Prostate gland (tissue), 2 donors: ENCODE measurements at regions not wholly inside any gene's neighbourhood (a gene's known extent, or its start where the extent isn't known, plus 50 kb on each side); places are given as distances from the start of the nearest gene placed in this dataset.

ENCODE experiments used
- DNase-seq: peaks from one replicate; pipeline ENCODE4 v3.0.0-alpha.2; 2019; ENCODE audit warnings: low spot score
- H3K27ac ChIP-seq, 2 donors: fragments of 200-600 bp; sonication (generic); 2 replicates each; pipeline ENCODE4 v1.5.1; 2017 to 2019
- H3K27me3 ChIP-seq: fragments of 200-600 bp; sonication (generic); replicated peaks from 2 replicates; pipeline ENCODE4 v1.5.1; 2019; ENCODE audit not compliant: insufficient read depth
- H3K36me3 ChIP-seq, 2 donors: fragments of 200-600 bp; sonication (generic); 1 replicate in 1 of 2; 2 replicates in 1 of 2; pipeline versions ENCODE4 v1.5.1 to v1.8.1; 2017 to 2019
- H3K4me1 ChIP-seq: fragments of 200-600 bp; sonication (generic); replicated peaks from 2 replicates; pipeline ENCODE4 v1.5.1; 2019
- H3K4me3 ChIP-seq, 2 donors: fragments of 200-600 bp; sonication (generic); 2 replicates each; pipeline ENCODE4 v1.5.1; 2017 to 2019
- H3K9me3 ChIP-seq: fragments of 200-600 bp; sonication (generic); 2 replicates; pipeline ENCODE4 v1.5.1; 2017
- CTCF ChIP-seq, 4 experiments: fragments of 200-600 bp in 2 of 4; fragments of 450-650 bp in 2 of 4; sonication (generic) in 2 of 4; IDR thresholded peaks; 1 replicate in 3 of 4; 2 replicates in 1 of 4; pipeline ENCODE4 v1.5.1; 2016 to 2019; ENCODE audit warnings: antibody characterized with exemption in 4 of 4, mild to moderate bottlenecking in 2 of 4, moderate library complexity in 2 of 4
- POLR2A ChIP-seq: fragments of 450-650 bp; IDR thresholded peaks from one replicate; pipeline ENCODE4 v1.6.1; 2016; ENCODE audit warnings: antibody characterized with exemption, mild to moderate bottlenecking
- POLR2AphosphoS5 ChIP-seq: sonication (generic); formaldehyde crosslinking; IDR thresholded peaks from one replicate; pipeline ENCODE4 v1.6.1; 2017; ENCODE audit warnings: antibody characterized with exemption
- WGBS: methylation state at CpG from one replicate; pipeline ENCODE4 v1.1.5; 2018; 5-methylcytosine and 5-hydroxymethylcytosine counted together
- intact Hi-C: fragments of 100-400 bp; cut with DNase I; formaldehyde crosslinking; loops from one replicate; pipeline ENCODE4 v1.14.2; 2022

DNA sequence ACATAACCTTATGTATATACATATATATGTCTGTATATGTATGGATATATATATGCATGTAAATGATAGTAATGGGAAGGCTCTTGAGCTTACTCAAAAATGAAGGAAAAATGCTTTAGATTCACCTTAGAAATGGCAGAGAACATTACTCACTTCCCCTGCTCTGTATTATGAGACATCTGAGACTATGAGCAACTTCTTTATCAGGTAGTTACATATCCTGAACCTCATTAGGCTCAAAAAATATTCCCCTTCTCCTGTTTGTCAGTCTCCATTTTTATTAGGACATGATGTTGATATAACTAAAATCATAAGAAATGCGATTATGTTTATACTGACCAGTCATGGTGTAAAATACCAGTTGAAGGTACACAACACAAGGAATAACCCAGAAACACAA, 800.1 kb upstream of the ZWINT start:
- DNase-seq: no peak
- TF ChIP-seq CTCF (IDR thresholded peaks at IDR 0.05) (no peak), POLR2A (no peak), POLR2AphosphoS5 (no peak)
- Histone ChIP-seq H3K4me3 (no peak overlapping the region), H3K27me3 (no peaks in the 10 kb centered on the region), H3K9me3 (no peaks in the 10 kb centered on the region), H3K4me1 (no peaks in the 10 kb centered on the region), H3K36me3 (no peaks in the 10 kb centered on the region), H3K27ac (no peak overlapping the region)
- intact Hi-C loops: no loop called here
- WGBS: 43% methylated on average over 1 of the region's 1 CpG

GRCh38 chr10:57145548-57145947, 784.5 kb upstream of the ZWINT start:
- TF ChIP-seq POLR2A: no peak
- no peak for TF ChIP-seq POLR2AphosphoS5
- TF ChIP-seq CTCF (IDR thresholded peaks at IDR 0.05): no peak
- intact Hi-C loops: no loop called here
- no peak for DNase-seq
- no peaks in the 10 kb centered on the region for H3K4me1 ChIP-seq
- H3K36me3 ChIP-seq: no peaks in the 10 kb centered on the region
- no peak overlapping the region for H3K27ac ChIP-seq
- H3K27me3 ChIP-seq: no peaks in the 10 kb centered on the region
- H3K4me3 ChIP-seq: no peak overlapping the region
- no peaks in the 10 kb centered on the region for H3K9me3 ChIP-seq

DNA sequence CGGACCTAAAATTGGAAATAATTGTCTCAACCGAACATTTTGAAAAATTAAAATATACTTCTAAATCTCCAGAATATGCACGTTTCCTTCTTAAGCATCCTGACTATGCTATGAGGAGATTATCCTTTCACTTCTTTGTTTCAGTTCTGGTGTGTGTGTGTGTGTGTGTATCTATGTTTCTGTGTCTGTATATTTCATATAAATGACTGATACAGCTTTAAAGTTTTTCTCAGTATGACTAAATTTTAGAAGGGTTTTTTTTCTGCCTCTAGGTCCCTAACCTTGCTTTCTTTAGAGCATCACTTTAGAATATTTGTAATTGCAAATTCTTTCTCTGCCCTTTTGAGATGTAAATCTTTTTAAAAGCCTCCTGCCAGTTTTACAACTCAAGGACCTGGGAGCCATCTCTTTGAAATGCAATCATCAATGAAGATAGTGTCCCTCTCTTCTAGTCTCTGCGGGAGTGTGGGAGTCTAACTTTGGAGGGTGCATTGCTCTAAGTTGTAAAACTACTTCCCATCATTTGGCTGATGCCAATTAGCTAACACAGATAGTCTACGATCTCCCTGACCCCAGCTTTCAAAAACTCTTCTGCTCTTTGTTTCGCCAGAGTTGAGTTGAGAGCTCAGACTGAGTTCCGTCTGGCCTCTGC, 782.0 kb upstream of the ZWINT start:
- no peak for DNase-seq
- no peak for TF ChIP-seq POLR2AphosphoS5
- no peak for TF ChIP-seq POLR2A
- no peak for TF ChIP-seq CTCF (IDR thresholded peaks at IDR 0.05)
- no peaks in the 10 kb centered on the region for H3K9me3 ChIP-seq
- intact Hi-C loops: no loop called here
- H3K4me1 ChIP-seq: no peaks in the 10 kb centered on the region
- H3K4me3 ChIP-seq: no peak overlapping the region
- H3K27me3 ChIP-seq: no peaks in the 10 kb centered on the region
- 33% methylated on average over 7 of the region's 7 CpGs for WGBS
- H3K36me3 ChIP-seq: no peaks in the 10 kb centered on the region
- no peak overlapping the region for H3K27ac ChIP-seq

DNA sequence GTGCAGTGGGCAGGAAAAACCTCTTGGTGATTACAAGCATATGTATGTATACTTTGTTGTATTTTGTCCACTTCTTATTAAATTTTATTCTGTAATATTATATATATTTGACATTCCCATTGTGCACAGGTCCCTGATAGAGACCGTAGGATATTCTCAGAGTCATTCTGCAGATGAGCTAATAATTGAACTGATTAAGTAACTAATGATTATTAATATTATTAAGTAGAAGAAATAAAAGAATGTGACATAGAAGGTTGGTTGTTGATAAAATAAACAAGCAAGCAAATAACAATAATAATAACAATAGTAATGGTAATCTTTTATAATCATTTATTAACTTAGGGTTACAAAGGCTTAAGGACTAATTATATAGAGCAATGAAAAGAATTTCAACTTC, 780.6 kb upstream of the ZWINT start:
- H3K27ac ChIP-seq: no peak overlapping the region
- WGBS: 82% methylated on average over 1 of the region's 1 CpG
- intact Hi-C loops: no loop called here
- no peak for TF ChIP-seq CTCF (IDR thresholded peaks at IDR 0.05)
- TF ChIP-seq POLR2AphosphoS5: no peak
- no peak for TF ChIP-seq POLR2A
- H3K4me1 ChIP-seq: no peaks in the 10 kb centered on the region
- H3K9me3 ChIP-seq: no peaks in the 10 kb centered on the region
- DNase-seq: no peak
- no peaks in the 10 kb centered on the region for H3K27me3 ChIP-seq
- no peaks in the 10 kb centered on the region for H3K36me3 ChIP-seq
- no peak overlapping the region for H3K4me3 ChIP-seq

DNA sequence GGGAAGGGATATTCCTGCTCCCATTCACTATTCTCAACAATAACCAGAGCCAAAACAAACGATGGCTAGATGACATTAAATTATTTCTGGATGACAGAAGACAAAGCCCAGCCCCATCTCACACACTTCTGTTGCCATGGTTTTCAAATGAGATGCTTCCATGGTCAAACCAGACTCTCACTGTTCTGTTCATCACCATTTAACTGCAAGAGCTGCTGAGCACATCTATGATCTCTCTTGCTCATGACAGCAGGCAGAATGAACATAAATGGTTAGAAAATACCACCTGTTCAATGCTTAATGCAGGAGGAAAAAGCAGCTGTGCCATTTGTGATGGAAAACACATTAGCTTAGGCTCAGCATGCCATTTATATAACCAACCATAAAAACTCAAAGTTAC, 758.6 kb upstream of the ZWINT start:
- DNase-seq: no peak
- WGBS: 51% methylated on average over 1 of the region's 1 CpG
- TF ChIP-seq CTCF (IDR thresholded peaks at IDR 0.05) (no peak), POLR2A (no peak), POLR2AphosphoS5 (no peak)
- Histone ChIP-seq H3K9me3 (no peaks in the 10 kb centered on the region), H3K4me1 (no peaks in the 10 kb centered on the region), H3K4me3 (no peak overlapping the region), H3K36me3 (no peaks in the 10 kb centered on the region), H3K27me3 (no peaks in the 10 kb centered on the region), H3K27ac (no peak overlapping the region)
- intact Hi-C loops: no loop called here
